Nephron (organoid): ENCODE measurements at regions not wholly inside any gene's neighbourhood (a gene's known extent, or its start where the extent isn't known, plus 50 kb on each side); places are given as distances from the start of the nearest gene placed in this dataset.
A peak's percentile ranks its signal among the peaks of the same experiment; 100 is the strongest.

Source experiments
- H3K27ac Mint-ChIP-seq, 3 experiments: 2 replicates each; pipeline ENCODE4 v1.8.0; 2020; ENCODE audit warnings: mixed read lengths in 3 of 3, mild to moderate bottlenecking in 2 of 3, moderate library complexity in 1 of 3
- H3K27me3 Mint-ChIP-seq: 2 replicates; pipeline ENCODE4 v1.8.0; 2021; ENCODE audit warnings: low read depth, mild to moderate bottlenecking, moderate library complexity, mixed read lengths
- H3K36me3 Mint-ChIP-seq: 2 replicates; pipeline ENCODE4 v1.8.0; 2020; ENCODE audit warnings: low read depth, mixed read lengths
- H3K4me1 Mint-ChIP-seq: 2 replicates; pipeline ENCODE4 v1.8.0; 2020; ENCODE audit warnings: mixed read lengths
- H3K4me3 Mint-ChIP-seq, 3 experiments: 2 replicates each; pipeline ENCODE4 v1.8.0; 2020; ENCODE audit warnings: mild to moderate bottlenecking in 3 of 3, mixed read lengths in 3 of 3, moderate library complexity in 2 of 3
- H3K9me3 Mint-ChIP-seq: 2 replicates; pipeline ENCODE4 v1.8.0; 2020; ENCODE audit warnings: mixed read lengths
- TF ChIP-seq, protein P1 (sequence below), 3 experiments: fragments of 200-600 bp; sonication (generic); IDR thresholded peaks; one replicate each; pipeline ENCODE4 v1.5.0; 2021; ENCODE audit warnings: antibody characterized with exemption in 3 of 3; ENCODE audit not compliant: unreplicated experiment in 3 of 3

- TF ChIP-seq, protein P1, sequence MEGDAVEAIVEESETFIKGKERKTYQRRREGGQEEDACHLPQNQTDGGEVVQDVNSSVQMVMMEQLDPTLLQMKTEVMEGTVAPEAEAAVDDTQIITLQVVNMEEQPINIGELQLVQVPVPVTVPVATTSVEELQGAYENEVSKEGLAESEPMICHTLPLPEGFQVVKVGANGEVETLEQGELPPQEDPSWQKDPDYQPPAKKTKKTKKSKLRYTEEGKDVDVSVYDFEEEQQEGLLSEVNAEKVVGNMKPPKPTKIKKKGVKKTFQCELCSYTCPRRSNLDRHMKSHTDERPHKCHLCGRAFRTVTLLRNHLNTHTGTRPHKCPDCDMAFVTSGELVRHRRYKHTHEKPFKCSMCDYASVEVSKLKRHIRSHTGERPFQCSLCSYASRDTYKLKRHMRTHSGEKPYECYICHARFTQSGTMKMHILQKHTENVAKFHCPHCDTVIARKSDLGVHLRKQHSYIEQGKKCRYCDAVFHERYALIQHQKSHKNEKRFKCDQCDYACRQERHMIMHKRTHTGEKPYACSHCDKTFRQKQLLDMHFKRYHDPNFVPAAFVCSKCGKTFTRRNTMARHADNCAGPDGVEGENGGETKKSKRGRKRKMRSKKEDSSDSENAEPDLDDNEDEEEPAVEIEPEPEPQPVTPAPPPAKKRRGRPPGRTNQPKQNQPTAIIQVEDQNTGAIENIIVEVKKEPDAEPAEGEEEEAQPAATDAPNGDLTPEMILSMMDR (IDR thresholded peaks at IDR 0.05; ENCODE audit: unreplicated experiment in 3 of 3) = no peak
- no peaks in the 10 kb centered on the region for H3K36me3 Mint-ChIP-seq
- no peak overlapping the region for H3K4me3 Mint-ChIP-seq
- H3K27ac Mint-ChIP-seq = peak overlapping the region in 2 of 3 experiments; percentile 39 to 86
- no peaks in the 10 kb centered on the region for H3K9me3 Mint-ChIP-seq
- peaks cover 37% of the 10 kb centered on the region for H3K27me3 Mint-ChIP-seq
- H3K4me1 Mint-ChIP-seq = peaks cover 9% of the 10 kb centered on the region
Measured at GRCh38 chr17:72426948-72427760, 306.3 kb downstream of the SOX9 start.

GRCh38 chr17:72427761-72428109 lies 306.9 kb downstream of the SOX9 start:
- Mint-ChIP-seq H3K27ac (peak overlapping the region in 2 of 3 experiments; percentile 65 to 86), H3K27me3 (peaks cover 38% of the 10 kb centered on the region), H3K9me3 (no peaks in the 10 kb centered on the region), H3K4me1 (peaks cover 13% of the 10 kb centered on the region), H3K4me3 (no peak overlapping the region), H3K36me3 (no peaks in the 10 kb centered on the region)
- TF ChIP-seq, protein P1 (IDR thresholded peaks at IDR 0.05; ENCODE audit: unreplicated experiment in 3 of 3) = no peak

DNA sequence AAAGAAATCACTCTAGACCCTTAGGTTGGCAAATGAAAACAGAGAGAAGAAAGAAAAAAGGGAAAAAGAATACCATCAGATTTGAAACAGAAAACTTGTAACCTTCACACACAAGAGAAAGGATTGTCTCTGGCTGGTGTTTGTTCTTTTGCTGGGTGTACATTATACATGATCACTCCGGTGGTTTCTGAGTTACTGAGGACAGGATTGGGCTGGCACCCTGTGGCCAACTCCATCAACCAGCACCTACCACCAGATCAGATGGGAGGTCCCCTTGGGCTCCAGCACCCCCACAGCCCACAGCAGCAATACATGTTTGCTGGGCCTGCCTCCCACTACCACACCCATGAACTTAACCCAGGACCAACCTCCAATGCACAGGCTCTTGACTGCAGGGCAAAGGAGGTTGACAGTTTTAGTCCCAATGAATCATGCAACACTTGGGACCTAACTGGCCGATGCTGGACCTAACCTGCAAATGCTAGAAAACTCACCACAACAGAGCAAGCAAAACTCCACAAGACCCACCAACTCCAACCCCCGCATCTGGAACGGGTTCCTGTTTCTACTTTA lies 308.3 kb downstream of the SOX9 start:
- Mint-ChIP-seq H3K4me3 (no peak overlapping the region), H3K27me3 (peaks cover 32% of the 10 kb centered on the region), H3K4me1 (peaks cover 15% of the 10 kb centered on the region), H3K36me3 (no peaks in the 10 kb centered on the region), H3K9me3 (no peaks in the 10 kb centered on the region), H3K27ac (peak overlapping the region in 1 of 3 experiments; percentile 9)
- TF ChIP-seq, protein P1 (IDR thresholded peaks at IDR 0.05; ENCODE audit: unreplicated experiment in 3 of 3) = no peak

- no peak overlapping the region for H3K27ac Mint-ChIP-seq
- H3K36me3 Mint-ChIP-seq = no peaks in the 10 kb centered on the region
- peaks cover 15% of the 10 kb centered on the region for H3K4me1 Mint-ChIP-seq
- H3K27me3 Mint-ChIP-seq = peaks cover 34% of the 10 kb centered on the region
- no peaks in the 10 kb centered on the region for H3K9me3 Mint-ChIP-seq
- H3K4me3 Mint-ChIP-seq = no peak overlapping the region
- TF ChIP-seq, protein P1 (IDR thresholded peaks at IDR 0.05; ENCODE audit: unreplicated experiment in 3 of 3) = no peak
Measured at GRCh38 chr17:72430611-72431432, 310.0 kb downstream of the SOX9 start.

GRCh38 chr17:72432143-72432621 lies 311.4 kb downstream of the SOX9 start:
- H3K27ac Mint-ChIP-seq = peak overlapping the region in 1 of 3 experiments; percentile 7
- peaks cover 14% of the 10 kb centered on the region for H3K4me1 Mint-ChIP-seq
- peaks cover 36% of the 10 kb centered on the region for H3K27me3 Mint-ChIP-seq
- H3K9me3 Mint-ChIP-seq = no peaks in the 10 kb centered on the region
- H3K36me3 Mint-ChIP-seq = no peaks in the 10 kb centered on the region
- TF ChIP-seq, protein P1 (IDR thresholded peaks at IDR 0.05; ENCODE audit: unreplicated experiment in 3 of 3) = no peak
- H3K4me3 Mint-ChIP-seq = no peak overlapping the region
